ENCODE measurements at regions not wholly inside any gene's neighbourhood (a gene's known extent, or its start where the extent isn't known, plus 50 kb on each side); places are given as distances from the start of the nearest gene placed in this dataset.

DNA sequence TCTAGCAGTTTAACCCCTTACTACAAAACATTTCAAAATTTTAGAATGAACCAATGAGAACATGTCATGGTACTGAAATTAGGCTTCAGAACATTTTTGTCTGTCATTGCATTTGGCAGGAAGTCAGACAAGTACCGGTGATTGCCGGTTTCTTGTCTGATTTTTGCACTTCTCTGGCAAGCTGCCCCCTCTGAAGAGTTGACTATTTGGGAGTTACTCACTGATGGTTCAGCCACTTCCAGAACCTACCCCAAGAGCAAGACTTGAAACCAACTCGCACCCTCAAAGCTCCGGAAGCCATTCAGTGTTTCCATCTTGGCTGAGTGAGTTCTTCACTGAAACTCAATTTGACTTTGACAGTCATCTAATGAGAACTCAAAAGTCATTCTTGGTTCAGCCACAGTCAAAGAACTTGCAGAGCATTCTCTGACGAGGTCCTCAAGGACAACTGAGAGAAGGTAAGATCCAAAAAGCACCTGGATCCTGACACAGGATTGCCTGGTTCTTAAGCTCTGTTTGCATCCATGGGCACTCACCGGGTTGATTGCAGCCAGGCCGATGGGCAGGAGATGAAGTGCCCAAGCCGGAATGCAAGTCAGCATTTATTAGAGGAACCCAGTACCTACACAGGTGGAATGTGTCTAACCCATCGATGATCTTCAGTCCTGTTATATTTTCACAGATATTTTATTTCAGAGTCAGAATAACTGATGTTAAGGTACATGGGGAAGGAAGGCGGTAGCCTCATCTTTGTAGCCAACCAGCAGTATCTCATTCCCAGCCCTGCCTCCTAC is 93.6 kb downstream of the USP22 start:
- Mint-ChIP-seq H3K27me3 (ENCODE audit: low read depth) (peaks cover 16% of the 10 kb centered on the region), H3K9me3 (ENCODE audit: insufficient read depth) (no peaks in the 10 kb centered on the region), H3K4me3 (no peak overlapping the region), H3K36me3 (ENCODE audit: low read depth) (no peaks in the 10 kb centered on the region), H3K4me1 (ENCODE audit: low read depth) (no peaks in the 10 kb centered on the region), H3K27ac (no peak overlapping the region)
- ATAC-seq (no peak), DNase-seq (no peak)
- POLR2A ChIA-PET = interaction anchor here (0.7 kb wide), 1 partner anchor 24 kb away, joined by 3 read pairs; no protein-coding TSS in a partner anchor
- CTCF ChIA-PET = interaction anchor here (0.8 to 1.2 kb wide), 2 partner anchors 44 kb away, joined by 3 read pairs; no protein-coding TSS in a partner anchor

Measured in activated CD8-positive, alpha-beta T cell treated with anti-CD3 and anti-CD28 coated beads, Interleukin-2, amount 10 ng/mL, durations not matched to agents 7 days and 5 days (primary cell).